ENCODE measurements at regions not wholly inside any gene's neighbourhood (a gene's known extent, or its start where the extent isn't known, plus 50 kb on each side); places are given as distances from the start of the nearest gene placed in this dataset.

- TF ChIP-seq CHD7 (IDR thresholded peaks at IDR 0.05; ENCODE audit: insufficient replicate concordance, low read length) (no peak), SP1 (IDR thresholded peaks at IDR 0.05; ENCODE audit: low read depth, low read length) (no peak), SRF (IDR thresholded peaks at IDR 0.05; ENCODE audit: low read depth, low read length) (no peak), EGR1 (IDR thresholded peaks at IDR 0.05; ENCODE audit: borderline replicate concordance, low read depth, low read length) (no peak), YY1 (IDR thresholded peaks at IDR 0.05; ENCODE audit: low read depth, low read length) (no peak), CREB1 (IDR thresholded peaks at IDR 0.05) (no peak), EZH2 (IDR thresholded peaks at IDR 0.05; ENCODE audit: low read depth, low read length, severe bottlenecking) (no peak), KDM4A (IDR thresholded peaks at IDR 0.05; ENCODE audit: low read depth, low read length, severe bottlenecking) (no peak), RNF2 (IDR thresholded peaks at IDR 0.05; ENCODE audit: borderline replicate concordance, low read depth, low read length, missing control alignments, poor library complexity, severe bottlenecking) (no peak), JUN (IDR thresholded peaks at IDR 0.05; ENCODE audit: low read depth, low read length) (no peak)
Observed at GRCh38 chr3:187586226-187586625, 84.0 kb downstream of the SST start (continued).

Measured in H1 (cell line).